ENCODE measurements at regions not wholly inside any gene's neighbourhood (a gene's known extent, or its start where the extent isn't known, plus 50 kb on each side); places are given as distances from the start of the nearest gene placed in this dataset.

DNA sequence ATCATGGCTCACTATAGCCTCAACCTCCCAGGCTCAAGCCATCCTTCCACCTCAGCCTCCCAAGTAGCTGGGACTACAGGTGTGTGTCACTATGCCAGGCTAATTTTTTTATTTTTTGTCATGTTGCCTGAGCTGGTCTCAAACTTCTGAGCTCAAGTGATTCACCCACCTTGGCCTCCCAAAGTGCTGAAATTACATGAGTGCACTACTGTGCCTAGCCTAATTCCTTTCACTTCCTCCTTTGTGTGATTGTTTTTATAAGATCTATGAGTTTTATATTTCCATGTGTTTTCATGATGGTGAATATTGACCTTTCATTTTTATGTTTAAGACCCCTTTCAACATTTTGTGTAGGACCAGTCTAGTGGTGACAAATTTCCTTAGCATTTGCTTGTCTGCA, 55.2 kb upstream of the IL12B start:
- Mint-ChIP-seq H3K4me3 (ENCODE audit: unreplicated experiment) (no peak overlapping the region), H3K27ac (ENCODE audit: unreplicated experiment) (no peak overlapping the region), H3K36me3 (ENCODE audit: low read depth, unreplicated experiment) (no peaks in the 10 kb centered on the region), H3K27me3 (ENCODE audit: unreplicated experiment) (peaks cover 2% of the 10 kb centered on the region), H3K4me1 (ENCODE audit: unreplicated experiment) (no peaks in the 10 kb centered on the region), H3K9me3 (ENCODE audit: unreplicated experiment) (no peaks in the 10 kb centered on the region)
- TF ChIP-seq, protein P1, sequence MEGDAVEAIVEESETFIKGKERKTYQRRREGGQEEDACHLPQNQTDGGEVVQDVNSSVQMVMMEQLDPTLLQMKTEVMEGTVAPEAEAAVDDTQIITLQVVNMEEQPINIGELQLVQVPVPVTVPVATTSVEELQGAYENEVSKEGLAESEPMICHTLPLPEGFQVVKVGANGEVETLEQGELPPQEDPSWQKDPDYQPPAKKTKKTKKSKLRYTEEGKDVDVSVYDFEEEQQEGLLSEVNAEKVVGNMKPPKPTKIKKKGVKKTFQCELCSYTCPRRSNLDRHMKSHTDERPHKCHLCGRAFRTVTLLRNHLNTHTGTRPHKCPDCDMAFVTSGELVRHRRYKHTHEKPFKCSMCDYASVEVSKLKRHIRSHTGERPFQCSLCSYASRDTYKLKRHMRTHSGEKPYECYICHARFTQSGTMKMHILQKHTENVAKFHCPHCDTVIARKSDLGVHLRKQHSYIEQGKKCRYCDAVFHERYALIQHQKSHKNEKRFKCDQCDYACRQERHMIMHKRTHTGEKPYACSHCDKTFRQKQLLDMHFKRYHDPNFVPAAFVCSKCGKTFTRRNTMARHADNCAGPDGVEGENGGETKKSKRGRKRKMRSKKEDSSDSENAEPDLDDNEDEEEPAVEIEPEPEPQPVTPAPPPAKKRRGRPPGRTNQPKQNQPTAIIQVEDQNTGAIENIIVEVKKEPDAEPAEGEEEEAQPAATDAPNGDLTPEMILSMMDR (IDR thresholded peaks at IDR 0.05; ENCODE audit: unreplicated experiment) = no peak
- no peak for DNase-seq (ENCODE audit: low spot score)

DNA sequence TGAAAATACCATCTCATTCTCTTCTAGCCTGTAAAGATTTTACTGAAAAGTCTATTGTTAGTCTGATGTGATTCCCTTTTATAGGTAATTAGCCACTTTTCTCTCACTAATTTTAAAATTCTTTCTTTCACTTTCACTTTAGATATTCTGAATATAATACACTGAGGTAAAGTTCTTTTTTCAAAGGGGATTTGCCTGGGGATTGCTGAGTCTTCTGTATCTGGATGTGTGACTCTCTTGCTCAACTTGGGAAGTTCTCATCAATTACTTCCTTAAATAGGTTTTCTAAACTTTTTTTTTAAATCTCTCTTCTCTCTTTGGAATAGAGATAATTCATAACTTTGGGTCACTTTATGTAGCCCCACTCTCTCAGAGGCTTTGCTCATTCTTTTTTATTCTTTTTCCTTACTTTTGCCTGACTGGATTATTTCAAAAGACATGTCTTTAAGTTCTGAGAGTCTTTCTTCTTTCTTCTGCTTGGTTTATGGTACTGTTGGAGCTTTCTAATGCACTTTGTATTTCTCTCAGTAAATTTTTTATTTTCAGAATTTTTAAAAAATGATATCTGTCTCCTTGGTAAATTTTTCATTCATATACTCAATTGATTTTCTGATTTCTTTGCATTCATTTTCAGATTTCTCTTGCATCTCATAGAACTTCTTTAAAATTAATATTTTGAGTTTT, 55.9 kb upstream of the IL12B start:
- TF ChIP-seq, protein P1 (IDR thresholded peaks at IDR 0.05; ENCODE audit: unreplicated experiment) = no peak
- Mint-ChIP-seq H3K36me3 (ENCODE audit: low read depth, unreplicated experiment) (no peaks in the 10 kb centered on the region), H3K4me1 (ENCODE audit: unreplicated experiment) (no peaks in the 10 kb centered on the region), H3K27me3 (ENCODE audit: unreplicated experiment) (peaks cover 2% of the 10 kb centered on the region), H3K9me3 (ENCODE audit: unreplicated experiment) (no peaks in the 10 kb centered on the region), H3K4me3 (ENCODE audit: unreplicated experiment) (no peak overlapping the region), H3K27ac (ENCODE audit: unreplicated experiment) (no peak overlapping the region)
- no peak for DNase-seq (ENCODE audit: low spot score)

DNA sequence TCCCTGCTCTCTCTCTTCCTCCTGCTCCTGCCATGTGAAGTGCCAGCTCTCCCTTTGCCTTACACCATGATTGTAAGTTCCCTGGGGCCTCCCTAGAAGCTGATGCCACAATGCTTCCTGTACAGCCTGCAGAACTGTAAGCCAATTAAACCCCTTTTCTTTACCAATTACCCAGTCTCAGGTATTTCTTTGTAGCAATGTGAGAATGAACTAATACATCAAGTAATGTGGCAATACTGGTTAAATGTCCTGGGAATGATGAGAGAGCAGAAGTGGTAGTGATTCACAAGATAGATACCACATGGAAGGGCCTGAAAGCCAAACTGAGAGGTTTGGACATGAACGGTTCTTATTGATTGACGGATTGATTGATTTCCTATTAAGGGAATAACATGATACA, 62.6 kb upstream of the IL12B start:
- TF ChIP-seq, protein P1 (IDR thresholded peaks at IDR 0.05; ENCODE audit: unreplicated experiment) = no peak
- no peaks in the 10 kb centered on the region for H3K36me3 Mint-ChIP-seq (ENCODE audit: low read depth, unreplicated experiment)
- no peaks in the 10 kb centered on the region for H3K27me3 Mint-ChIP-seq (ENCODE audit: unreplicated experiment)
- no peaks in the 10 kb centered on the region for H3K4me1 Mint-ChIP-seq (ENCODE audit: unreplicated experiment)
- H3K27ac Mint-ChIP-seq (ENCODE audit: unreplicated experiment) = no peak overlapping the region
- H3K4me3 Mint-ChIP-seq (ENCODE audit: unreplicated experiment) = no peak overlapping the region
- H3K9me3 Mint-ChIP-seq (ENCODE audit: unreplicated experiment) = no peaks in the 10 kb centered on the region
- DNase-seq (ENCODE audit: low spot score) = no peak

DNA sequence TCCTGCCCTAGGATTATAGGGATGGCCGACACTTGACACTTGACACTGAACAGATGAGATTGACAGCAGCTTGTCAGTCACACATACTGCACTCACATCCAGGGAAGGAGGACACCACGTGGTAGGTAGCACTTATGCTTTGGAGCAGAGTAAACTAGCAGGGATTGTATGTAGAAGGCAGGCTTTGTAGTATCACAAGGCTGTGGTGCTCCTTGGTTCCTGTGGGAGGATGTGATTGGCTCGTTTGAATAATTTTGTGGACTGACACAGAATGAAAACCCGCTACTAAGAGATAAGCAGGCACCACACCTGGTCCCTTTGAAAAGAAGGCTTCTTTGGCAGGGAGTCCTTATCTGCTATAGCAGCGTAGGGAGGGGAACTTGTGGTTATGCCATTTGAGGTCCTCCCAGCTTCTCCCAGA, 63.6 kb upstream of the IL12B start:
- H3K36me3 Mint-ChIP-seq (ENCODE audit: low read depth, unreplicated experiment) = no peaks in the 10 kb centered on the region

DNA sequence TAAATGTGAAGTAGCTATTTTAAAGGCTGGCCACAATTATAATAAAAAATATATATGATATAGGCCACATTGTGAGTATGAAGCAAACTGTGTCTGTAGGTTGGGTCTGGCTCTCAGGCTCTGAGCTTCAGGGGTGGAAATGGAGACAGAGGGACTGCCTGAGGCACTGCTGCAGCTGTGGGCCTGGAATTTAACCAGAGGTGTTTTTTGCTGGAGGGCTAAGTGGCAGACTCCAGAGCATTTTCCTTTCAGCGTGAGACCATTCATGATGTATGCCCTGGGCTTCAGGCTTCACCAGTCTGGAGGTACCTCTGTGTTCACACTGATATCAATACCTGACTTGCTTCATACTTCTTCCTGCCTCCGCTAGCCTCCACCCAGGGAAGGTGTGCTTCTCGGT, 64.9 kb upstream of the IL12B start:
- no peaks in the 10 kb centered on the region for H3K4me1 Mint-ChIP-seq (ENCODE audit: unreplicated experiment)
- DNase-seq (ENCODE audit: low spot score) = no peak
- no peaks in the 10 kb centered on the region for H3K36me3 Mint-ChIP-seq (ENCODE audit: low read depth, unreplicated experiment)
- no peaks in the 10 kb centered on the region for H3K9me3 Mint-ChIP-seq (ENCODE audit: unreplicated experiment)
- no peaks in the 10 kb centered on the region for H3K27me3 Mint-ChIP-seq (ENCODE audit: unreplicated experiment)
- TF ChIP-seq, protein P1 (IDR thresholded peaks at IDR 0.05; ENCODE audit: unreplicated experiment) = no peak
- H3K27ac Mint-ChIP-seq (ENCODE audit: unreplicated experiment) = no peak overlapping the region
- no peak overlapping the region for H3K4me3 Mint-ChIP-seq (ENCODE audit: unreplicated experiment)

More for the DNA sequence above, 63.6 kb upstream of the IL12B start:
- TF ChIP-seq, protein P1 (IDR thresholded peaks at IDR 0.05; ENCODE audit: unreplicated experiment) = no peak
- H3K9me3 Mint-ChIP-seq (ENCODE audit: unreplicated experiment) = no peaks in the 10 kb centered on the region
- no peak overlapping the region for H3K4me3 Mint-ChIP-seq (ENCODE audit: unreplicated experiment)
- H3K27ac Mint-ChIP-seq (ENCODE audit: unreplicated experiment) = no peak overlapping the region
- no peaks in the 10 kb centered on the region for H3K27me3 Mint-ChIP-seq (ENCODE audit: unreplicated experiment)
- no peaks in the 10 kb centered on the region for H3K4me1 Mint-ChIP-seq (ENCODE audit: unreplicated experiment)
- no peak for DNase-seq (ENCODE audit: low spot score)
